ENCODE measurements at regions not wholly inside any gene's neighbourhood (a gene's known extent, or its start where the extent isn't known, plus 50 kb on each side); places are given as distances from the start of the nearest gene placed in this dataset.
"Not testable (repeated sequence)": the region's sequence is repeated elsewhere in the genome, so short reads cannot be mapped to it uniquely, and the experiment has no call there.

- H3K27me3 ChIP-seq (ENCODE audit: control insufficient read depth in 1 of 2, insufficient read depth in 2 of 2, low read length in 2 of 2); H3K79me2 ChIP-seq (ENCODE audit: insufficient read depth, low read length); in situ Hi-C loops (cut with HindIII; ENCODE audit: extremely low pct_ligation_motif_present, low pct_unique_long_range_greater_than_20kb); H4K20me1 ChIP-seq (ENCODE audit: insufficient read depth, low read length); CTCF ChIA-PET (ENCODE audit: low intra/inter-chr PET ratio, low total read pairs); intact Hi-C loops (cut with micrococcal nuclease; ENCODE audit: unreplicated experiment); H3K4me3 ChIP-seq (replicated peaks in 1 of 3; ENCODE audit: insufficient read depth in 1 of 3, low read depth in 2 of 3, low read length in 3 of 3); H2AFZ ChIP-seq (ENCODE audit: low read length); H3K9me3 ChIP-seq (ENCODE audit: low read length); H3K4me2 ChIP-seq (ENCODE audit: low read depth, low read length); DNase-seq (ENCODE audit: low spot score); H3K36me3 ChIP-seq (replicated peaks in 1 of 2; ENCODE audit: control insufficient read depth in 1 of 2, insufficient read depth in 2 of 2, low read length in 2 of 2); H3K4me1 ChIP-seq (ENCODE audit: insufficient read depth, low read length); POLR2A ChIA-PET; H3K9ac ChIP-seq (ENCODE audit: insufficient read depth, low read depth, low read length); BruUV-seq (replicated peaks); FAIRE-seq; ATAC-seq; H3K27ac ChIP-seq (ENCODE audit: extremely low read length, insufficient read depth, low read length): not testable (repeated sequence)
- 0% methylated on average over 1 of the region's 11 CpGs for WGBS (ENCODE audit: low lambda C conversion rate)
Measured at GRCh38 chr16:33932191-33932590, 472.8 kb downstream of the TP53TG3F start.

- BruUV-seq (replicated peaks); H3K9ac ChIP-seq (ENCODE audit: insufficient read depth, low read depth, low read length); H3K79me2 ChIP-seq (ENCODE audit: insufficient read depth, low read length); intact Hi-C loops (cut with micrococcal nuclease; ENCODE audit: unreplicated experiment); H4K20me1 ChIP-seq (ENCODE audit: insufficient read depth, low read length); H2AFZ ChIP-seq (ENCODE audit: low read length); CTCF ChIA-PET (ENCODE audit: low intra/inter-chr PET ratio, low total read pairs); DNase-seq (ENCODE audit: low spot score); H3K4me3 ChIP-seq (replicated peaks in 1 of 3; ENCODE audit: insufficient read depth in 1 of 3, low read depth in 2 of 3, low read length in 3 of 3); FAIRE-seq; H3K4me2 ChIP-seq (ENCODE audit: low read depth, low read length); H3K27me3 ChIP-seq (ENCODE audit: control insufficient read depth in 1 of 2, insufficient read depth in 2 of 2, low read length in 2 of 2); in situ Hi-C loops (cut with HindIII; ENCODE audit: extremely low pct_ligation_motif_present, low pct_unique_long_range_greater_than_20kb); ATAC-seq; H3K36me3 ChIP-seq (replicated peaks in 1 of 2; ENCODE audit: control insufficient read depth in 1 of 2, insufficient read depth in 2 of 2, low read length in 2 of 2); H3K4me1 ChIP-seq (ENCODE audit: insufficient read depth, low read length); POLR2A ChIA-PET; H3K27ac ChIP-seq (ENCODE audit: extremely low read length, insufficient read depth, low read length); H3K9me3 ChIP-seq (ENCODE audit: low read length): not testable (repeated sequence)
- no CpG with 5 or more reads among the region's 6 CpGs for WGBS (ENCODE audit: low lambda C conversion rate)
Measured at GRCh38 chr16:33933039-33933438, 473.6 kb downstream of the TP53TG3F start.

GRCh38 chr16:33935766-33936165, 476.4 kb downstream of the TP53TG3F start:
- H3K4me3 ChIP-seq (replicated peaks in 1 of 3; ENCODE audit: insufficient read depth in 1 of 3, low read depth in 2 of 3, low read length in 3 of 3); H3K27ac ChIP-seq (ENCODE audit: extremely low read length, insufficient read depth, low read length); ATAC-seq; H4K20me1 ChIP-seq (ENCODE audit: insufficient read depth, low read length); H2AFZ ChIP-seq (ENCODE audit: low read length); FAIRE-seq; H3K79me2 ChIP-seq (ENCODE audit: insufficient read depth, low read length); POLR2A ChIA-PET; CTCF ChIA-PET (ENCODE audit: low intra/inter-chr PET ratio, low total read pairs); BruUV-seq (replicated peaks); in situ Hi-C loops (cut with HindIII; ENCODE audit: extremely low pct_ligation_motif_present, low pct_unique_long_range_greater_than_20kb); H3K4me2 ChIP-seq (ENCODE audit: low read depth, low read length); H3K36me3 ChIP-seq (replicated peaks in 1 of 2; ENCODE audit: control insufficient read depth in 1 of 2, insufficient read depth in 2 of 2, low read length in 2 of 2); H3K9me3 ChIP-seq (ENCODE audit: low read length); H3K27me3 ChIP-seq (ENCODE audit: control insufficient read depth in 1 of 2, insufficient read depth in 2 of 2, low read length in 2 of 2); intact Hi-C loops (cut with micrococcal nuclease; ENCODE audit: unreplicated experiment); H3K9ac ChIP-seq (ENCODE audit: insufficient read depth, low read depth, low read length); DNase-seq (ENCODE audit: low spot score); H3K4me1 ChIP-seq (ENCODE audit: insufficient read depth, low read length): not testable (repeated sequence)
- 49% methylated on average over 13 of the region's 13 CpGs for WGBS (ENCODE audit: low lambda C conversion rate)

All from HepG2 (cell line).